AG10803 (cell line): ENCODE measurements at regions not wholly inside any gene's neighbourhood (a gene's known extent, or its start where the extent isn't known, plus 50 kb on each side); places are given as distances from the start of the nearest gene placed in this dataset.
A peak's percentile ranks its signal among the peaks of the same experiment; 100 is the strongest.

Experiments used
- DNase-seq: peaks from one replicate; pipeline ENCODE4 v3.0.0; 2010; ENCODE audit warnings: low read depth
- H3K4me3 ChIP-seq: 2 replicates; pipeline ENCODE4 v1.5.1; 2011; ENCODE audit warnings: mild to moderate bottlenecking, low read length, control low read depth
- CTCF ChIP-seq: conservative IDR thresholded peaks from 2 replicates; pipeline ENCODE4 v1.5.1; 2011; ENCODE audit warnings: mild to moderate bottlenecking, low read length, control low read depth, inconsistent platforms

GRCh38 chr16:72558501-72558900 lies 386.5 kb upstream of the PMFBP1 start:
- no peak overlapping the region for H3K4me3 ChIP-seq
- TF ChIP-seq CTCF: no peak
- no peak for DNase-seq

GRCh38 chr16:72554935-72555334 lies 383.0 kb upstream of the PMFBP1 start:
- DNase-seq: peak; percentile 20
- no peak overlapping the region for H3K4me3 ChIP-seq
- TF ChIP-seq CTCF: no peak

GRCh38 chr16:72552654-72553053 lies 380.7 kb upstream of the PMFBP1 start:
- TF ChIP-seq CTCF: no peak
- peak; percentile 51 for DNase-seq
- no peak overlapping the region for H3K4me3 ChIP-seq

- DNase-seq: no peak
- TF ChIP-seq CTCF: no peak
- H3K4me3 ChIP-seq: no peak overlapping the region
Observed at GRCh38 chr16:72551649-72552048, 379.7 kb upstream of the PMFBP1 start.

GRCh38 chr16:72549878-72550277 lies 377.9 kb upstream of the PMFBP1 start:
- H3K4me3 ChIP-seq: no peak overlapping the region
- no peak for DNase-seq
- TF ChIP-seq CTCF: no peak

GRCh38 chr16:72542102-72542501 lies 370.1 kb upstream of the PMFBP1 start:
- no peak overlapping the region for H3K4me3 ChIP-seq
- DNase-seq: no peak
- TF ChIP-seq CTCF: no peak

GRCh38 chr16:72537664-72538063 lies 365.7 kb upstream of the PMFBP1 start:
- no peak overlapping the region for H3K4me3 ChIP-seq
- peak; percentile 63 for DNase-seq
- no peak for TF ChIP-seq CTCF
